Pons (tissue), 1 donor: ENCODE measurements at regions not wholly inside any gene's neighbourhood (a gene's known extent, or its start where the extent isn't known, plus 50 kb on each side); places are given as distances from the start of the nearest gene placed in this dataset.

Source experiments
- DNase-seq: peaks from one replicate; pipeline ENCODE4 v3.0.0-alpha.2; 2016; ENCODE audit warnings: low spot score

- DNase-seq = no peak
These were observed 135.3 kb downstream of the RFC3 start for GRCh38 chr13:33953203-33953602.

GRCh38 chr13:33953781-33954180, 135.8 kb downstream of the RFC3 start:
- no peak for DNase-seq

- no peak for DNase-seq
These were observed 138.4 kb downstream of the RFC3 start for GRCh38 chr13:33956346-33956745.

GRCh38 chr13:33957497-33957905, 139.6 kb downstream of the RFC3 start:
- no peak for DNase-seq

- DNase-seq = no peak
These were observed 141.0 kb downstream of the RFC3 start for GRCh38 chr13:33958964-33959363.

- no peak for DNase-seq
These were observed 145.2 kb downstream of the RFC3 start for GRCh38 chr13:33963134-33963533.

GRCh38 chr13:33963895-33964294, 145.9 kb downstream of the RFC3 start:
- no peak for DNase-seq

GRCh38 chr13:33968520-33969507, 150.9 kb downstream of the RFC3 start:
- DNase-seq = no peak

GRCh38 chr13:33970746-33971561, 153.0 kb downstream of the RFC3 start:
- DNase-seq = no peak

GRCh38 chr13:33971562-33971819, 153.5 kb downstream of the RFC3 start:
- no peak for DNase-seq

- DNase-seq = no peak
These were observed 155.2 kb downstream of the RFC3 start for GRCh38 chr13:33973194-33973593.

- no peak for DNase-seq
These were observed 159.0 kb downstream of the RFC3 start for GRCh38 chr13:33976965-33977364.

GRCh38 chr13:33978653-33979052, 160.7 kb downstream of the RFC3 start:
- no peak for DNase-seq

- DNase-seq = no peak
These were observed 175.0 kb downstream of the RFC3 start for GRCh38 chr13:33992881-33993336.

- DNase-seq = no peak
These were observed 176.2 kb downstream of the RFC3 start for GRCh38 chr13:33994198-33994597.

- no peak for DNase-seq
These were observed 177.0 kb downstream of the RFC3 start for GRCh38 chr13:33994826-33995502.

- DNase-seq = no peak
These were observed 178.7 kb downstream of the RFC3 start for GRCh38 chr13:33996636-33997035.

GRCh38 chr13:33997574-33997973, 179.6 kb downstream of the RFC3 start:
- DNase-seq = no peak

GRCh38 chr13:33999811-34000605, 182.1 kb downstream of the RFC3 start:
- DNase-seq = no peak

- no peak for DNase-seq
These were observed 183.0 kb downstream of the RFC3 start for GRCh38 chr13:34000955-34001354.

GRCh38 chr13:34001389-34001788, 183.4 kb downstream of the RFC3 start:
- DNase-seq = no peak

- DNase-seq = no peak
These were observed 184.2 kb downstream of the RFC3 start for GRCh38 chr13:34002141-34002540.
